Stimulated activated CD4-positive, alpha-beta T cell treated with anti-CD3 and anti-CD28 coated beads, TNF-alpha, amount 100 ng/mL, for 4 hours (primary cell): ENCODE measurements at regions not wholly inside any gene's neighbourhood (a gene's known extent, or its start where the extent isn't known, plus 50 kb on each side); places are given as distances from the start of the nearest gene placed in this dataset.
A peak's percentile ranks its signal among the peaks of the same experiment; 100 is the strongest.
"Not testable (repeated sequence)": the region's sequence is repeated elsewhere in the genome, so short reads cannot be mapped to it uniquely, and the experiment has no call there.

Experiments
- DNase-seq, 3 experiments: peaks; one replicate each; pipeline ENCODE4 v3.0.0-alpha.2; 2020; ENCODE audit warnings: low read depth in 3 of 3

GRCh38 chr6:27742833-27743573 is 169.2 kb downstream of the OR2B2 start:
- no peak for DNase-seq

- not testable (repeated sequence) for DNase-seq
Measured at GRCh38 chr6:27739902-27740301, 172.3 kb downstream of the OR2B2 start.

- DNase-seq, result no peak
Measured at GRCh38 chr6:27736686-27737085, 175.5 kb downstream of the OR2B2 start.

GRCh38 chr6:27728442-27728841 is 183.8 kb downstream of the OR2B2 start:
- no peak for DNase-seq

- no peak for DNase-seq
Measured at GRCh38 chr6:27726619-27727023, 185.6 kb downstream of the OR2B2 start.

GRCh38 chr6:27720607-27721580 is 191.3 kb downstream of the OR2B2 start:
- DNase-seq, result no peak

- DNase-seq, result not testable (repeated sequence)
Measured at GRCh38 chr6:27719039-27719438, 193.2 kb downstream of the OR2B2 start.

- no peak for DNase-seq
Measured at GRCh38 chr6:27706431-27706830, 205.8 kb downstream of the OR2B2 start.

- DNase-seq, result no peak
Measured at GRCh38 chr6:27700337-27700736, 211.9 kb downstream of the OR2B2 start.

- no peak for DNase-seq
Measured at GRCh38 chr6:27694547-27694874, 217.7 kb downstream of the OR2B2 start.

- DNase-seq, result no peak
Measured at GRCh38 chr6:27693766-27694546, 218.2 kb downstream of the OR2B2 start.

- not testable (repeated sequence) for DNase-seq
Measured at GRCh38 chr6:27692133-27692532, 219.2 kb upstream of the ZNF184 start.

- peak; percentile 70 to 76 (median 73) for DNase-seq
Measured at GRCh38 chr6:27688014-27688586, 215.2 kb upstream of the ZNF184 start.

GRCh38 chr6:27687154-27688013 is 214.5 kb upstream of the ZNF184 start:
- DNase-seq, result peak; percentile 60 to 61 (median 60)

- DNase-seq, result no peak
Measured at GRCh38 chr6:27685279-27685678, 212.4 kb upstream of the ZNF184 start.

GRCh38 chr6:27684264-27685211 is 211.6 kb upstream of the ZNF184 start:
- DNase-seq, result no peak

GRCh38 chr6:27679964-27680694 is 207.2 kb upstream of the ZNF184 start:
- no peak for DNase-seq

- DNase-seq, result no peak
Measured at GRCh38 chr6:27679308-27679963, 206.5 kb upstream of the ZNF184 start.
